Lung (tissue), 11 donors: ENCODE measurements at regions not wholly inside any gene's neighbourhood (a gene's known extent, or its start where the extent isn't known, plus 50 kb on each side); places are given as distances from the start of the nearest gene placed in this dataset.

Source experiments
- ATAC-seq: fragments of 200-7000 bp; cut with Tn5 transposase; one replicate; pipeline ENCODE4 v1.9.1; 2020; ENCODE audit warnings: moderate number of reproducible peaks; ENCODE audit not compliant: insufficient read depth, low FRiP score
- DNase-seq, 3 donors: peaks; one replicate each; pipeline ENCODE4 v3.0.0-alpha.2; 2013 to 2017
- H3K27ac ChIP-seq, 2 donors: one replicate each; pipeline ENCODE4 v1.5.1; 2013; ENCODE audit warnings: mild to moderate bottlenecking in 2 of 2, moderate library complexity in 2 of 2, control low read depth in 1 of 2, inconsistent platforms in 1 of 2, low read depth in 1 of 2, low read length in 1 of 2
- H3K27me3 ChIP-seq, 3 donors: one replicate each; pipeline ENCODE4 v1.5.1; 2013; ENCODE audit warnings: low read length in 2 of 3; ENCODE audit not compliant: control insufficient read depth in 3 of 3, insufficient read depth in 3 of 3
- H3K36me3 ChIP-seq, 4 donors: one replicate each; pipeline ENCODE4 v1.5.1; 2013; ENCODE audit warnings: low read length in 4 of 4, mild to moderate bottlenecking in 1 of 4, moderate library complexity in 1 of 4; ENCODE audit not compliant: control insufficient read depth in 4 of 4, insufficient read depth in 4 of 4
- H3K4me1 ChIP-seq, 5 donors: one replicate each; pipeline ENCODE4 v1.5.1; 2013; ENCODE audit warnings: low read length in 5 of 5, mild to moderate bottlenecking in 2 of 5, moderate library complexity in 1 of 5; ENCODE audit not compliant: control insufficient read depth in 5 of 5, insufficient read depth in 5 of 5
- H3K4me3 ChIP-seq: one replicate; pipeline ENCODE4 v1.5.1; 2013; ENCODE audit warnings: mild to moderate bottlenecking, control low read depth, moderate library complexity
- H3K9ac ChIP-seq, 2 donors: one replicate each; pipeline ENCODE4 v1.5.1; 2013; ENCODE audit warnings: low read length in 2 of 2, control low read depth in 1 of 2; ENCODE audit not compliant: insufficient read depth in 1 of 2
- H3K9me3 ChIP-seq, 4 donors: one replicate each; pipeline ENCODE4 v1.5.1; 2013; ENCODE audit warnings: low read length in 3 of 4, mild to moderate bottlenecking in 1 of 4, moderate library complexity in 1 of 4; ENCODE audit not compliant: control insufficient read depth in 4 of 4, insufficient read depth in 3 of 4
- CTCF ChIP-seq: IDR thresholded peaks from 2 replicates; pipeline ENCODE4 v1.5.1; 2012; ENCODE audit warnings: mild to moderate bottlenecking; ENCODE audit errors: control extremely low read depth, extremely low read depth
- WGBS, 2 donors: extraction: QIAGEN DNeasy Blood & Tissue Kit; methylation state at CpG; one replicate each; pipeline ENCODE4 v1.1.7; 2013; 5-methylcytosine and 5-hydroxymethylcytosine counted together
- donor health status: control.
- donor health status: control.
- donor health status: Bipolar disorder and iron deficiency.
- donor health status: healthy.
- donor health status: DM: yes; HTN: yes; CAD: no.

- no peak overlapping the region for H3K9ac ChIP-seq
- DNase-seq (no peak), ATAC-seq (no peak)
- H3K4me3 ChIP-seq: no peak overlapping the region
- no peaks in the 10 kb centered on the region for H3K36me3 ChIP-seq
- H3K4me1 ChIP-seq: no peaks in the 10 kb centered on the region
- no peak for TF ChIP-seq CTCF
- H3K9me3 ChIP-seq: no peaks in the 10 kb centered on the region
- no peak overlapping the region for H3K27ac ChIP-seq
- H3K27me3 ChIP-seq: no peaks in the 10 kb centered on the region
- WGBS, 2 donors: 72 to 87% methylated on average over 2 of the region's 2 CpGs
Observed at GRCh38 chr6:98124171-98124570, 710.2 kb upstream of the POU3F2 start.

GRCh38 chr6:98131290-98131990 lies 702.9 kb upstream of the POU3F2 start:
- Histone ChIP-seq H3K9me3 (no peaks in the 10 kb centered on the region), H3K36me3 (no peaks in the 10 kb centered on the region), H3K4me3 (no peak overlapping the region), H3K4me1 (no peaks in the 10 kb centered on the region), H3K9ac (no peak overlapping the region), H3K27ac (no peak overlapping the region), H3K27me3 (no peaks in the 10 kb centered on the region)
- DNase-seq (no peak), ATAC-seq (no peak)
- WGBS, 2 donors: 61 to 79% methylated on average over 5 of the region's 5 CpGs
- no peak for TF ChIP-seq CTCF

GRCh38 chr6:98136333-98136732 lies 698.0 kb upstream of the POU3F2 start:
- ATAC-seq: no peak
- Histone ChIP-seq H3K4me3 (no peak overlapping the region), H3K9me3 (no peaks in the 10 kb centered on the region), H3K36me3 (no peaks in the 10 kb centered on the region), H3K27me3 (no peaks in the 10 kb centered on the region), H3K4me1 (no peaks in the 10 kb centered on the region), H3K9ac (no peak overlapping the region), H3K27ac (no peak overlapping the region)
- DNase-seq: no peak
- TF ChIP-seq CTCF: no peak
- WGBS, 2 donors: 12 to 15% methylated on average over 4 of the region's 4 CpGs

- Histone ChIP-seq H3K27ac (no peak overlapping the region), H3K4me1 (no peaks in the 10 kb centered on the region), H3K36me3 (no peaks in the 10 kb centered on the region), H3K4me3 (no peak overlapping the region), H3K27me3 (no peaks in the 10 kb centered on the region), H3K9ac (no peak overlapping the region), H3K9me3 (peaks cover 0 to 3% (median 0%) of the 10 kb centered on the region in 4 donors)
- ATAC-seq (no peak), DNase-seq (no peak)
- no peak for TF ChIP-seq CTCF
- whole genome bisulfite sequencing, 2 donors: 6 to 8% methylated on average over 1 of the region's 1 CpG
Observed at GRCh38 chr6:98137391-98137790, 697.0 kb upstream of the POU3F2 start.
